Muscle of back (tissue), 3 donors: ENCODE measurements at regions not wholly inside any gene's neighbourhood (a gene's known extent, or its start where the extent isn't known, plus 50 kb on each side); places are given as distances from the start of the nearest gene placed in this dataset.

Source experiments
- DNase-seq, 3 donors: peaks; one replicate each; pipeline versions ENCODE4 v3.0.0 to v3.0.0-alpha.2; 2013

DNA sequence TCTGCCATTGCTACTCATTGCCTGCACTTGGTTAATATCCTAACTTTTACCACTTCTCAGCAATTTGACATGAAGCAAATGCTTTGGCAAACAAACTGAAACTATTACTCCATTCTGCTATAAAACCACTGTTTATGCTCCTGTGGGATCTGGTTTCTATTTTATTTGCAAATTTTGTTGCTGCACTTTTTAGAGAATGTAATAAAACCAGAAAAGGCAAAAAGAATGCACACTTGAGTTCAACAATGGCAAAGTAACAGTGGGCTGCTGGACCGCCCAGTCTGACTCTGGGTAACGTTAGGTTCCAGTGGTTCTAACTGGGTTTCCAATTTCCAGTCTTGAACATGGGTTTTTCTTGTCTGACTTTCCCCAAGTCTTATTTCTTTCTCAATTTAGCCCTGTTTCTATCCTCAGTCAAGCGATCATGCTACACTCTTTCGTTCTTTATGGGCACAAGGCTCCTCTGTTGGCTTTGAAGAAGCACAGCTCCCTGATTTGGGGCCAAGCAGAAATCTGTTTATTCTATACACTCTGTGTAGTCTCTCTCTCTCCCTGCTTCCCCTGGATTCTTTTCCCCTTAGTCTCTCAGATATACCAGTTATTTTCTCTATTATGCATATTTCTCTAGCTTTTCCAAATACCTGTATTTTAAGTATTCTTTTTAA, 129.2 kb upstream of the FAM3C start:
- peak in 1 of 3 donors; percentile 31 for DNase-seq

DNA sequence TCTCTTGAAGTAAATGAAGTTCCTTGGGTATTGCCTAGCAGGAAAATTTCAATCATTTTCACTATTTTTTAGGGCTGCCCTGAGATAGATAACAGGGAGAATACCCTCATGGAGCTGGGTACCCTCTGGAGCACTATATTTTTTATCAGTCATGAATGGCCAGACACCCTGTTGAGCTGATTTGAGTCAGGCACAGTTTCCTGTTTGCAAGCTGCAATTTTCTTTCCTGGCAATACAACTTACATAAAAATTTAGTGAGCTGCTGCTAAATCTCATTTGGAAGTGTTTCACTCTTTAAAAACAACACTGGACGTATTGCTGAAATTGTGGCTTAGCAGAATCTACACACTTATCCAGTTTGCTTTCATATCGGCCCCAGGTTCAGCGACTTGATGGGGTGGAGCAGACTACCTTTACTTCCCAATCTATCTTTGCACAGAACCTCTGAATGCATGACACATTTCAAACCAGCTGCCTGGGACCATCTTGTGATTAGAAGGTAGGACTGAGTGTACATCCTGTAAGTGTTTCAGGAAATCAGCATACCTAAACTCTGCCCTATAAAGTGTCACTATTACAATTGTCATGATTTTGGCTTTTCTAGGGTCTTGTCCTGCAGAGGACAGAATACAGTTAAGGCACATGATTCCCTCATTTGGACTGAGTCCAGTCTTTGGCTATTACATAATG, 125.7 kb upstream of the FAM3C start:
- no peak for DNase-seq

DNA sequence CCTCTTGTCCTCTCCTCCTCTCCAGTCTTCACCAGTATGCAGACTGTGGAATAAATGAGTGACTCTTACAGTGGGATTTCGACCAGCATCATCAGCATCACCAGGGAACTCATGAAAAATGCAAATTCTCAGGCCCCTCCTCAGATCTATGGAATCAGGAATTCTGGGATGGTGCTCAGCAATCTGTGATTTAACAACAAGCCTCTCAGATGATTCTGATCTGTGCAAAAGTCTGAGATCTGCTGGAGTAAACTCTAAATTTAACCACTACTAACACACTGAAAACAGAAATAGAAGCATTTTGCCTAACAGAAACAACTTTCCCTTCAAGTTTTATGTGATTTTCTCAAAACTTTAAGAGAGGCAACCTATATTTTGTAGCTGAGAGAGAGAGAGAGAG, 124.8 kb upstream of the FAM3C start:
- no peak for DNase-seq

DNA sequence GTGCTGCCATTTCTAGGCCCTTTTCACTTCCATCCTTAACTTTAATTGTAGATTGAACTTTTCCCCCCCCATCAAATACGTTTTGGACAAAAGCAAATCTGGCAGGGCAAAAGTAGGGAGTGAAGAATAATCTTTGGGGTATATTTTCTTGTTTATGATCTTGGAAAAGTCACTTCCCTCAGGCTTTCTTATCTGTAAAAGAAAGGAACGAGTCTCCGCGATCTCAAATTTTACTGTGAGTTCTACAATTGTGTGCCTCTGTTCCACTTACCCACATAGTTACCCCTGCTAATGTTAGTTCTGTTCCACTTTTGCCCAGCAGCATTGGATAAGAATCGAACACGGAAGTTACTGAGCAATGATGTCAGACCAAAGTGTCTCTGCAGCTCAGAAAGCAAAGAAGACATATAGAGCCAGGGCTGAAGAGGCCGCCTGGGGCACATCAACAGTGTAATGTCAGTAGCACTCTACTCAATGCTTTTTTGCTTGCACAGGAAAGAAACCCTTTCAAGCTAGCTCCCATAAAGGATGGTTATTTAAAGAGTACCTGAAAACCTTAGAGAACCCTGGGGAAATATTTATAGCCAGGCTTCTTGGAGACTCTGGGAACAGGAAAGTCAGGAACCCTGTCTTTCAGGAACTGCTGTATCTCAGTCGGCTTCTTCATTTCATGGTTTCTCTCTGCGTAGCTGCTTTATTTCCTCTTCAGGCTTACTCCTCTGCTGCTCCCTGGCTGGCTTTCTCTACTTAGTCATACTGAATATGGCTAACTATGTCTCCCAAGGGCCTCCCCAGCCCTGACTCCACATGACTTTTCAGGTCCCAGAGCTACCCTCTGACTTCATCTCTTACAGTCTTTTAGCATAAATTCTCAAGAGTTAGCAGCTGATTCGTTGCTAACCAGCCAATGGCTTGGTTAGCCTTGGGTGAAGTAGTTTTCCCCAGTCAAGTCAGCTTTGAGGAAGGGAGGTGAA, 123.7 kb upstream of the FAM3C start:
- DNase-seq, result no peak

DNA sequence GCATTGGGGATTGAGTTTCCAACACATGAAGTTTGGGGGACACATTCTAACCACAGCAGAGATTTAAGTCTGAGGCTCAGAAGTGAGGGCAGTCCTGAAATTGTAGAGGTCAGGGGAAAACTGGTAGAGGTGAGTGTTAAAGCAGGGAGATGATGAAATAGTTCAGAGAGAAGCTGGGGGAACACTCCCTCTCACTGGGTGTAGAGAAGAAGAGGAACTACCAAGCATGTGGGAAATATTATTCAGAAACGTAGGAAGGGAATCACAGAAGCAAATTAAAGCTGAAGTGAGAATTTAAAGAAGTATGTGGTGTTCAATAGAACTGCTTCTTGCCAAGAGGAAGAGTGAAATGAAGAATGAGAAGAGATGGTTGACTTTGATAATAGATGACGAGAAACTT, 121.5 kb upstream of the FAM3C start:
- DNase-seq, result no peak

DNA sequence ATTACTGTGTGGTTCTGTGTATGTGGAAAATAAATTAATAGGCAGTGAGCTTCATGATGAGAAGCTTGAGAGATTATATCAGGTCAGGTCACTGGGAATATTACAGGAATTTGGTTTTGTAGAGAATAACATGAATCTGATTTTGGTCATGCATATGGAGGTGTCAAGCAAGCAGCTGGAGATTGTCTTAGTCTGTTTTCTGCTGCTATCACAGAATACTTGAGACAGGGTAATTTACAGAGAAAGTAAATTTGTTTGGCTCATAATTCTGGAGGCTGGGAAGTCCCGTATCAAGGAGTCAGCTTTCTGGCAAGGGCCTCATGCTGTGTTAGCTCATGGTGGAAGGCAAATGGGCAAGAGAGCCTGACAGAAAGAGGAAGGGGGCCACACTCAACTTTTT, 120.7 kb upstream of the FAM3C start:
- no peak for DNase-seq

DNA sequence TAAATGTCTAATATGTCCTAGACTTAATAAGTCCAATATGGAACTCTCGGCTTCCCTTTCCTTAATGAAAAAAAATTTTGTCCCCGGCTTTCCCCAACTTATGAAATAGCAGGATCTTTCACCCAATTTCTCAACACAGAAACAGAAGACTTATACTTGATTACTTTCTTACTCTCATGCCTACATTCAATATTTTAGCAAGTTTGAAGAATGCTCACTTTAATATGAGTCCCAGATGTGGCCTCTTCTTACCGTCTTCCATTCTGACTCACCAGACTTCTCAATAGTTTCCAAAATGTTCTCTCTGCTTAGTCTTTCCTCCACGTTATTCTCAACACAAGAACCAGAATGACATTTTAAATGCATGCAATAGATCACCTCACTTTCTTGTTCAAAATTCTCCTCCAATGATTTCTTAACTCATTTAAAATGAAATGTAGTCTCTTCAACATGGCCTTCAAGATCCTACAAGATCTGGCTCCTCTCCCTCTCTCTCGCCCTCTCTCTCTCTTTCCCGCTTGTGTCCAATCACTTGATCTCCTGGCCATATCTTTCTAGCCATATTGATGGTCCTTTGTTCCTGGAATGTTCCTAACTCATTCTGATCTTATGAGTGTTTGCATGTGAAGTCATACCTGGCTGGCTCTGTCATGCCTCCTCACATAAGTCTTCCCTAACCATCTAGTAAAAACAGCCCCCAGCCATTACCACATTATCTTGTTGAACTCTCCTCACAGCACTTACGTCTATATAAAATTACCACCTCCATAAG, 119.7 kb upstream of the FAM3C start:
- DNase-seq, result no peak

DNA sequence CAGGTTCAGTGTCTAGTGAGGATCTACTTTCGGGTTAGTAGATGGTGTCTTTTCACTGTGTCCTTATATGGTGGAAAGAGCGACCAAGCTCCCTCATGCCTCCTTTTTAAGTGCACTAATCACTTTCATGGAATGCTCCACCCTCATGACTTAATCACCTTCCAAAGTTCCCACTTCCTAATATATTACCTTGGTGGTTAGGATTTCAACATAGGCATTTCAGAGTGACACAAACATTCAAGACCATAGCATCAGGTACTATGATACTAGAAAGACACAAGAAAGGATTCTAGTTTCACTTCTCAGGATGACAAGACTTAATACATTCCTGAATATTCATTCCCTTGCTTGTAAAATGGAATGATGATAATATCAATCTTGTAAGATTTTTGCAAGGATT, 119.1 kb upstream of the FAM3C start:
- no peak for DNase-seq

DNA sequence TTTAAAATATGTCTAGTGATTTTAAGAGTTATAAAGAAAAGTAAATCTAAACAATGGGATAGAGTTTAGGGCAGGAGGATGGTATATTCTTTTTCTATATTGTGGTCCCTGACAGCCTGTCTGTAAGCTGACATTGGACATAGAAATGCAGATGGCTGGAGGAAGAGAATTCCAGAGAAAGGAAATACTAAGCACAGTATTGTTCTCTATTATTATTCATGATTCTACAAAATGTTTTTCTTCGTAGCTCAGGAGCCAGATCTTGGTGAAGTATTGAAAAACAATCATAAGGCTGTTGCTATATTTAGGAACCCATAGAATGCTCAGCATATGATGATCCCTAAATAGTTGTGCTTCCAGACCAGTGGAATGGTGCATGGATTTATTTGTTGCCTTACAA, 117.0 kb upstream of the FAM3C start:
- DNase-seq, result no peak

DNA sequence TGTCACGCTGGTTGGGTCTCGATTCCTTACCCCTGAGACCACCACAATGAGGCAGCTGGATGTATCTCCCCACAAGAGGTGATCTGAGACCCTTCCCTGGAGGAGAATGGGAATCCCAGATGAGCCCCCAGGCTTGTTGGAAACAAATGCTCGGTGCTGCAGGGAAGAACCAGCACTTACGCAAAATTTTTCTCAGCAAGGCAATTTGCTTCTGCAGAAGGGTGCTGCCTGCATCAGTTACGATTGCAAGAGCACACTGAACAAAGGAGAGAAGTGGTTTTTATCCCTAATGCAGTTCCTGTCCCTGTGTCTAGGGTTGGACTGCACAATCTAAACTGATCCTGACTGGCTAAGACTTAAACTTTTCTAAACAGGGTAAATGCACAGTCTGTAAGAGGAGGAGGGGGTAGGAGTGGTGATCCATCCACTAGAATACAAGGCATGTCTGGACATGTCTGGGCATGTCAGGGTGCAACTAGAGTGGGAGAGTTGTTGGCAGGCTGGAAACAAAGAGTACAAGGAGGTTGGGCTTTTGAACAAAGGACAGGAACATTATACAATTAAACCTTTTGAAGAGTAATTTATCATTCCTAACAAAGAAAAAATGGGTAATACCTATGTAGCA, 114.9 kb upstream of the FAM3C start:
- no peak for DNase-seq

DNA sequence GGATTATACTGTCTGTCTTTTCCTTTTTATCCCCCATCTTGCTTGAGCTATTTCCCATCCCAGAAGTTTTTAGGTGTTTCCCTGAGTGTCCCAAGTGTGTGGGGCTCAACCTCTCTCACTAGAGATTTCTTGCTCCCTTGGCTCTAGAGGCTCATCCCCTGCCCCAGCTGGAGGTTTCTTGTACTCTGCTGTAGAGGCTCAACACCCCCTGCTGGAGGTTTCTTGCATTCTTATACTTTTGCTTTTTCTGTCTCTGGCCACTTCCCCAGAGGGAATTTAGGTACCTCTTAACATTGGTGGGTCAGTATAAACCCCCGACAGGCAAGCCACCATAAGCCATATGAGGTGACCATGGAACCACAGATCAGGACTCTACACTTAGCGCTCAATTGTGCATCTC, 114.2 kb upstream of the FAM3C start:
- DNase-seq, result no peak

DNA sequence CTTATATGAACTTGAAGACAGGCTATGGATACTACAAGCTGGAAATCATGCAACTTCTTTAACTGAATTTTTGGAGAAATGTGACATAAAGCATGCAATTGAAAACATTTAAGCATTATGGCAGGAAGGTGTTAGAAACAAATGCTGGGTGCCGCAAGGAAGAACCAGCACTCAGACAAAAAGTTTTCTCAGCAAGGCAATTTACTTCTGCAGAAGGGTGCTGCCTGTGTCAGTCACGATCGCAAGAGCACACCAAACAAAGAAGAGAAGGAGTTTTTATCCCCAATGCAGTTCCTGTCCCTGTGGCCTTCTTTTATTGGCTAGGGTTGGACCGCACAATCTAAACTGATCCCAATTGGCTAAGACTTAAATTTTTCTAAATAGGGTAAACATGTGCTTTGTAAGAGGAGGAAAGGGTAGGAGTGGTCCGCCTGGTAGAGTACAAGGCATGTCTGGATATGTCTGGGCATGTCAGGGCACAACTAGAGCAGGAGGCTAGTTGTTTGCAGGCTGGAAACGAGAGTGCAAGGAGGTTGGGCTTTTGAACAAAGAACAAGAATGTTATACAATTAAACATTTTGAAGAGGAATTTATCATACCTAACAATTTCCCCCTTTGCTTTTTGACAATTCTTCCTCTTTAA, 109.6 kb upstream of the FAM3C start:
- DNase-seq, result no peak

DNA sequence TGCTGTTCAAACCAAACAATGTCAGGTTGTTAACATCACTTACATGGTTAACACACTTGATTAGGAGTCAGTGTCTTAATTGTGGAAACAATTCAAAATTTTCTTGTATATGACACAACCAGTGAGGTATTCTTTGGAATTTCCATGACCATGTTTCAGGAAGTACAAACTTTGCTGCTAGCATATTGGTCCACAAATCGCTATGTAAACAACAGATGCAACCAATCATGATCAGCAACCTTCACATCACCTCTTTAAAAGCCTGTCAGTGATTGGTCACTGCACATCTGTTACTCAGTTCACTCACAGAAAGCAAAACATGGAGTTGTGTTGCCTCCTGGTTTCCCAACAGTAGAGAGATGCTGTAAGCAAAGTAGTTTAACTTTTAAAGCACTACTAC, 108.9 kb upstream of the FAM3C start:
- peak in 1 of 3 donors; percentile 28 for DNase-seq

DNA sequence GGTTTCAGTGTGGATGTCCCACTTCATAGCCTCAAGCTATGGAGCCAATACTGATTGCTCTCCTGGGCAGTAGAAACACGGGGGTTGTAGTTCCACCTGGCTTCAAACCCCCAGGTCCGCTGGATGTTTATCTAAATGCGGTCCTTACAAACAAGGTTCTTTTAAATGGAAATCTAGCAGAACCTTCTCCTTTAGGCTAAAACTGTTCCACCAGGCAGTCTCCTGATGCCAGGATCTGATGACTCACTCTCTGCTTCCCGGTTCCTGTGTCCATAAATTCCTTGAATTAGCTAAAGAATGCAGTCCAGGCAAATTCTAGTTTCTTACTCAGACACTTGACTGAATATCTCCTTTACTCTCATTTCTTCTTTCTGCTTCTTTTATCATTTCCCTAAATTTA, 108.4 kb upstream of the FAM3C start:
- DNase-seq, result peak in 2 of 3 donors; percentile 16 to 74

DNA sequence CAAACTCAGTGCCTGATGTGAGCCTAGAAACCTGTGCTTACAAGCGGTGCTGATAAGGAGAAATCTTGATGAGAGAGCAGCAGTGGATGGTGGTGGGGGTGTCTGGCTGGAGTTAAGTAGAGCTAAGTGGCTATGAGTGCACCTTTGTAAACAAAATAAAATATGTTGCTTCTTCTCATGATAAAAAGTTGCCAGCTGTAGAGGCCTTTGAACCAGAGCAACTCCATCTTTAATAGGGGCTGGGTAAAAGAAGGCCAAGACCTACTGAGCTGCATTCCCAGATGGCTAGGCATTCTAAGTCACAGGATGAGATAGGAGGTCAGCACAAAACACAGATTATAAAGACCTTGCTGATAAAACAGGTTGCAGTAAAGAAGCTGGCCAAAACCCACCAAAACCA, 107.6 kb upstream of the FAM3C start:
- no peak for DNase-seq

DNA sequence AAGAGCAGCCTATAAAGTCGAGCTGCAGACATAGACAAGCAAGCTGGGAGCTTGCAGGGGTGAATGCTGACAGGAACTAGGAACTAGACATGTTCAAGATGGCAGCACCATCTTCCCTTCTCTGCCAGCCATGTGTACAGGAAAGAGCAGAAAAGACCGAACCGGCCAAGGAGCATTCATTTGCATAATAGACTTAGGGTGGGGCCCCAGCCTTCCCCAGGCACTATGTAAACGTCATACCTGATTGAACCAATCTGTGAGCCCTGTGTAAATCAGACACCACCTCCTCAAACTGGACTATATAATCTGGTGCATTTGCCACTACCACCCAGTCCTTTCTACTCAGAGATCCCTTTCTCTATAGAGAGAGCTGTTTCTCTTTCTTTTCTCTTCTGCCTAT, 106.9 kb upstream of the FAM3C start:
- no peak for DNase-seq

DNA sequence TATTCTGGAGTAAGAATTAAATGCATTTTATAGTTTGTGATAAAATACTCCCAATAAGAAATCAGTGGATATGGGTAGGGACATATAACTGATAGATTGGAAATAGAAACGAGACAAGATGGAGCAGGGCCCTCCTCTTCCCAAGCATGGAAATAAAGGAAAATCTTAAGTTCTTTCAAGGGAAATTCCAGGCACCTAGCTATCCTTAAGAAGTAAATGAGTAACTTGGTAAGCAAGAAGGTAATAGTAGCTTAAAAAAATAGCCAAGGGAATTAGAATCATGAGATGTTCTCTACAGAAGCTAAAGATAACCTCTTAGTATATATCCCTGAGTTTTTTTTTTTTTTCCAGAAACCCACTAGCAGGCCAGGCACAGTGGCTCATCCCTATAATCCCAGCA, 105.5 kb upstream of the FAM3C start:
- no peak for DNase-seq

DNA sequence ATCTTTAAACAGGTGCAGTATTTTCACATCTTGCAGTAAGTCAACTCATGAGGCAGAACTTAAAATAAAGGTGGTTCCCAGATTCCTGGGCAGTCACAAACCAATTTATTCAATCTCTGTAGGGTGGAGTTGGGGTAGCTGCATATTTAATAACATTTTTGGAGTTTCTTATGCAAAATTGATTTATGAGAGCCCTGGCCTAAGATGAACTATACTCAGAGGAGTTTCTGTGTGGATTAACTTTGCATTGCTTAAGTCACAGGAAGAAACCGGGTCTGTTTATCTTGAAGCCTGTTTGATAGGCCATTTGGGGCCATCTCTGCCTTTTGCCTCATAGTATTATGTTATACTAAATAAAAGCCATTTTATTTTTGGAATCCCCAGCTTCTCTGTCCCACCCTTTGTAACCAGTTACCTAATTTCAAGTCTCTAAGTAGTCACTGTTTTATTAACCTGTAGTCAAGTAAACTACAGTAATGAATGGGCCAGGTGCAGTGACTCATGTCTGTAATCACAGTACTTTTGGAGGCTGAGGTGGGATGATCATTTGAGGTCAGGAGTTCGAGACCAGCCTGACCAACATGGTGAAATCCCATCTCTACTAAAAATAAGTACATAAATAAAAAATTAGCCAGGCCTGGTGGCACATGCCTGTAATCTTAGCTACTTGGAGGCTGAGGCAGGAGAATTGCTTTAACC, 104.4 kb upstream of the FAM3C start:
- DNase-seq, result no peak

DNA sequence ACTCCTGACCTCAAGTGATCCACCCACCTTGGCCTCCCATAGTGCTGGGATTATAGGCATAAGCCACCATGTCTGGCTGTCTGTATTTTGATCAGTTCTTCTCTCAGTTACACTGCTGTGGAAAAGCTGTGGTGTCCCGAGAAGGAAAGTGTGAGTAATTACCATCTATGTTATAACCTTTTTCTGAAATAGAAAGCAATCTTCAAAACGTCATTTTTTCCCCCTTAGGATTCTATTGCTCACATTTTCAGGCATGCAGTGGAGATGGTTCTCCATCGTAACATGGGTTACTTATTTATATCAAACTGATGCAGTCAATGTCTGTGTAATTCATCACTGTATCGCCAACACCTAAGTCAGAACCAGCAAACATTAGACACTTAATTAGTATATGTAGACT, 103.5 kb upstream of the FAM3C start:
- peak in 1 of 3 donors; percentile 7 for DNase-seq

DNA sequence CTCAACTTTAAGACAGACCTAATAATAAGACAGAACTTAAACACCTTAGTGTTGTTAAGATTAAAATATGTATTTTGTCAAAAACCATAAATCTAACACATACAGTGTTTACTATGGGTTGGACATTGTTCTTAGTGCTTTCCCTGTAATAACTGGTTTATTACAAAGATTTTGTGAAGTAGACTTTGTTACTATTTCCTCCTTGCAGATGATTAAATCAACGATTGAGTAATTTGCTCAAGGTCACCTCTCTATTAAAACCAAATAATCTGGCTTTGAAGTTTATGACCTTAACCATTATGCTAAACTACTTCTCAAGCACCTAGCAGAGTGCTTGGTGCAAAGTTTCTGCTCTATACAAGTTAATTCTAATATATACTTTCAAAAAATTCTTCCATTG, 102.7 kb upstream of the FAM3C start:
- DNase-seq, result no peak
